Mesenchymal stem cell (in vitro differentiated cells and primary cell): ENCODE measurements at regions not wholly inside any gene's neighbourhood (a gene's known extent, or its start where the extent isn't known, plus 50 kb on each side); places are given as distances from the start of the nearest gene placed in this dataset.

ENCODE experiments used
- DNase-seq: peaks from one replicate; pipeline ENCODE4 v3.0.0-alpha.2; 2013
- H2AFZ ChIP-seq: one replicate; pipeline ENCODE4 v1.6.1; 2013; ENCODE audit warnings: low read depth, mild to moderate bottlenecking, control low read depth, inconsistent platforms, low read length, moderate library complexity
- H2AK5ac ChIP-seq: 2 replicates; pipeline ENCODE4 v1.6.1; 2013; ENCODE audit warnings: low read length, moderate library complexity, mild to moderate bottlenecking, inconsistent platforms; ENCODE audit not compliant: severe bottlenecking
- H2BK120ac ChIP-seq: one replicate; pipeline ENCODE4 v1.6.1; 2013; ENCODE audit warnings: low read depth, mild to moderate bottlenecking, inconsistent platforms, low read length, moderate library complexity
- H2BK12ac ChIP-seq, 2 experiments: one replicate each; pipeline ENCODE4 v1.6.1; 2013; ENCODE audit warnings: inconsistent platforms in 2 of 2, low read length in 2 of 2, mild to moderate bottlenecking in 2 of 2, moderate library complexity in 2 of 2, control low read depth in 1 of 2
- H2BK15ac ChIP-seq: one replicate; pipeline ENCODE4 v1.6.1; 2013; ENCODE audit warnings: mild to moderate bottlenecking, low read depth, inconsistent platforms; ENCODE audit not compliant: poor library complexity, severe bottlenecking
- H2BK5ac ChIP-seq: 2 replicates; pipeline ENCODE4 v1.6.1; 2013; ENCODE audit warnings: low read depth, mild to moderate bottlenecking, low read length, control low read depth, inconsistent platforms; ENCODE audit not compliant: poor library complexity, severe bottlenecking
- H3K14ac ChIP-seq, 2 experiments: one replicate each; pipeline ENCODE4 v1.6.1; 2013; ENCODE audit warnings: inconsistent platforms in 2 of 2, low read length in 2 of 2, control low read depth in 1 of 2, mild to moderate bottlenecking in 1 of 2, moderate library complexity in 1 of 2
- H3K18ac ChIP-seq, 2 experiments: one replicate each; pipeline ENCODE4 v1.6.1; 2013; ENCODE audit warnings: inconsistent platforms in 2 of 2, low read length in 2 of 2, control low read depth in 1 of 2, low read depth in 1 of 2, mild to moderate bottlenecking in 1 of 2
- H3K23ac ChIP-seq, 2 experiments: one replicate each; pipeline ENCODE4 v1.6.1; 2013; ENCODE audit warnings: inconsistent platforms in 2 of 2, low read length in 2 of 2, mild to moderate bottlenecking in 2 of 2, moderate library complexity in 2 of 2, control low read depth in 1 of 2
- H3K27ac ChIP-seq: 2 replicates; pipeline ENCODE4 v1.5.1; 2013; ENCODE audit warnings: mild to moderate bottlenecking, moderate library complexity, low read length, control low read depth, inconsistent platforms; ENCODE audit not compliant: poor library complexity, severe bottlenecking
- H3K27me3 ChIP-seq, 2 experiments: 2 replicates each; pipeline versions ENCODE4 v1.6.1 to v1.7.0; 2013; ENCODE audit warnings: low read length in 2 of 2, mild to moderate bottlenecking in 2 of 2, moderate library complexity in 2 of 2, control low read depth in 1 of 2, inconsistent platforms in 1 of 2; ENCODE audit not compliant: control insufficient read depth in 1 of 2, insufficient read depth in 1 of 2
- H3K36me3 ChIP-seq, 2 experiments: 2 replicates each; pipeline versions ENCODE4 v1.6.1 to v1.7.0; 2013; ENCODE audit warnings: low read length in 2 of 2, control low read depth in 1 of 2, inconsistent platforms in 1 of 2, low read depth in 1 of 2, mild to moderate bottlenecking in 1 of 2; ENCODE audit not compliant: insufficient read depth in 2 of 2, control insufficient read depth in 1 of 2
- H3K4ac ChIP-seq, 2 experiments: one replicate each; pipeline ENCODE4 v1.6.1; 2013; ENCODE audit warnings: inconsistent platforms in 2 of 2, low read length in 2 of 2, mild to moderate bottlenecking in 2 of 2, moderate library complexity in 2 of 2, control low read depth in 1 of 2, low read depth in 1 of 2
- H3K4me1 ChIP-seq: 2 replicates; pipeline ENCODE4 v1.6.1; 2013; ENCODE audit warnings: low read depth, low read length, control low read depth; ENCODE audit not compliant: control insufficient read depth, insufficient read depth
- H3K4me2 ChIP-seq: 2 replicates; pipeline ENCODE4 v1.6.1; 2013; ENCODE audit warnings: low read length, mild to moderate bottlenecking, inconsistent platforms; ENCODE audit not compliant: poor library complexity, severe bottlenecking
- H3K4me3 ChIP-seq, 2 experiments: 2 replicates each; pipeline versions ENCODE4 v1.5.1 to v1.7.0; 2013; ENCODE audit warnings: low read length in 2 of 2, mild to moderate bottlenecking in 2 of 2, control low read depth in 1 of 2, low read depth in 1 of 2; ENCODE audit not compliant: insufficient read depth in 1 of 2
- H3K79me1 ChIP-seq: replicated peaks from 2 replicates; pipeline ENCODE4 v1.6.1; 2013; ENCODE audit warnings: mild to moderate bottlenecking, control low read depth, low read length, inconsistent platforms; ENCODE audit not compliant: poor library complexity, severe bottlenecking
- H3K9ac ChIP-seq: 2 replicates; pipeline ENCODE4 v1.7.0; 2013; ENCODE audit warnings: mild to moderate bottlenecking, low read length, moderate library complexity
- H3K9me3 ChIP-seq: 2 replicates; pipeline ENCODE4 v1.7.0; 2013; ENCODE audit warnings: mild to moderate bottlenecking, low read length; ENCODE audit not compliant: control insufficient read depth
- H4K8ac ChIP-seq: one replicate; pipeline ENCODE4 v1.6.1; 2013; ENCODE audit warnings: inconsistent platforms, mild to moderate bottlenecking, low read length, moderate library complexity
- H4K91ac ChIP-seq: one replicate; pipeline ENCODE4 v1.6.1; 2013; ENCODE audit warnings: mild to moderate bottlenecking, low read length, inconsistent platforms
- WGBS: methylation state at CpG from one replicate; pipeline ENCODE4 v1.1.7; 2013; ENCODE audit warnings: mixed read lengths; 5-methylcytosine and 5-hydroxymethylcytosine counted together

GRCh38 chr4:138892483-138893407 lies 122.8 kb upstream of the NOCT start:
- no peak overlapping the region for H3K4me3 ChIP-seq
- WGBS, result over 99% methylated on average over 12 of the region's 13 CpGs
- no peak overlapping the region for H2BK5ac ChIP-seq
- no peaks in the 10 kb centered on the region for H3K79me1 ChIP-seq
- H3K14ac ChIP-seq, result no peak overlapping the region
- no peaks in the 10 kb centered on the region for H3K27me3 ChIP-seq
- H3K9me3 ChIP-seq, result no peaks in the 10 kb centered on the region
- no peak for DNase-seq
- no peak overlapping the region for H3K4ac ChIP-seq
- H3K23ac ChIP-seq, result no peak overlapping the region
- no peak overlapping the region for H2AFZ ChIP-seq
- no peak overlapping the region for H3K27ac ChIP-seq
- no peak overlapping the region for H2BK120ac ChIP-seq
- H3K36me3 ChIP-seq, result no peaks in the 10 kb centered on the region
- H2BK12ac ChIP-seq, result no peak overlapping the region
- no peak overlapping the region for H4K8ac ChIP-seq
- H4K91ac ChIP-seq, result no peak overlapping the region
- no peak overlapping the region for H3K9ac ChIP-seq
- no peak overlapping the region for H2AK5ac ChIP-seq
- no peak overlapping the region for H3K4me2 ChIP-seq
- no peak overlapping the region for H2BK15ac ChIP-seq
- H3K4me1 ChIP-seq, result no peaks in the 10 kb centered on the region
- no peak overlapping the region for H3K18ac ChIP-seq

GRCh38 chr4:138891631-138892031 lies 124.0 kb upstream of the NOCT start:
- H2BK120ac ChIP-seq, result no peak overlapping the region
- H3K27me3 ChIP-seq, result no peaks in the 10 kb centered on the region
- H3K36me3 ChIP-seq, result no peaks in the 10 kb centered on the region
- no peak overlapping the region for H4K91ac ChIP-seq
- no peak overlapping the region for H3K4me3 ChIP-seq
- no peak overlapping the region for H4K8ac ChIP-seq
- H3K79me1 ChIP-seq, result no peaks in the 10 kb centered on the region
- no peak overlapping the region for H3K14ac ChIP-seq
- no peak overlapping the region for H2AFZ ChIP-seq
- 66% methylated on average over 3 of the region's 6 CpGs for WGBS
- no peak overlapping the region for H3K23ac ChIP-seq
- no peaks in the 10 kb centered on the region for H3K4me1 ChIP-seq
- no peak overlapping the region for H2BK15ac ChIP-seq
- no peak overlapping the region for H3K4ac ChIP-seq
- H2BK12ac ChIP-seq, result no peak overlapping the region
- H3K9me3 ChIP-seq, result no peaks in the 10 kb centered on the region
- H2BK5ac ChIP-seq, result no peak overlapping the region
- H3K27ac ChIP-seq, result no peak overlapping the region
- H3K9ac ChIP-seq, result no peak overlapping the region
- H2AK5ac ChIP-seq, result no peak overlapping the region
- no peak overlapping the region for H3K18ac ChIP-seq
- no peak overlapping the region for H3K4me2 ChIP-seq
- DNase-seq, result no peak

GRCh38 chr4:138890891-138891570 lies 124.5 kb upstream of the NOCT start:
- Histone ChIP-seq H2BK15ac (no peak overlapping the region), H3K14ac (no peak overlapping the region), H3K4ac (no peak overlapping the region), H3K27ac (no peak overlapping the region), H2AK5ac (no peak overlapping the region), H2AFZ (no peak overlapping the region), H4K8ac (no peak overlapping the region), H4K91ac (no peak overlapping the region), H3K27me3 (no peaks in the 10 kb centered on the region), H3K4me1 (no peaks in the 10 kb centered on the region), H2BK120ac (no peak overlapping the region), H2BK5ac (no peak overlapping the region), H3K9ac (no peak overlapping the region), H3K79me1 (no peaks in the 10 kb centered on the region), H3K4me3 (no peak overlapping the region), H3K36me3 (no peaks in the 10 kb centered on the region), H2BK12ac (no peak overlapping the region), H3K4me2 (no peak overlapping the region), H3K9me3 (no peaks in the 10 kb centered on the region), H3K18ac (no peak overlapping the region), H3K23ac (no peak overlapping the region)
- DNase-seq, result no peak
- WGBS, result 93% methylated on average over 8 of the region's 14 CpGs

- Histone ChIP-seq H4K8ac (no peak overlapping the region), H2BK120ac (no peak overlapping the region), H3K9ac (no peak overlapping the region), H2BK15ac (no peak overlapping the region), H3K9me3 (no peaks in the 10 kb centered on the region), H3K27ac (no peak overlapping the region), H4K91ac (no peak overlapping the region), H2BK12ac (no peak overlapping the region), H2AFZ (no peak overlapping the region), H3K23ac (no peak overlapping the region), H3K36me3 (no peaks in the 10 kb centered on the region), H3K4ac (no peak overlapping the region), H3K4me3 (no peak overlapping the region), H3K18ac (no peak overlapping the region), H2BK5ac (no peak overlapping the region), H3K4me1 (no peaks in the 10 kb centered on the region), H3K4me2 (no peak overlapping the region), H3K27me3 (no peaks in the 10 kb centered on the region), H3K79me1 (no peaks in the 10 kb centered on the region), H3K14ac (no peak overlapping the region), H2AK5ac (no peak overlapping the region)
- no peak for DNase-seq
- WGBS, result 70% methylated on average over 3 of the region's 3 CpGs
Observed at GRCh38 chr4:138889216-138889615, 126.4 kb upstream of the NOCT start.
